HCT116 (cell line): ENCODE measurements at regions not wholly inside any gene's neighbourhood (a gene's known extent, or its start where the extent isn't known, plus 50 kb on each side); places are given as distances from the start of the nearest gene placed in this dataset.
A peak's percentile ranks its signal among the peaks of the same experiment; 100 is the strongest.

Experiments
- ATAC-seq: fragments of 200-7000 bp; cut with Tn5 transposase; 2 replicates; pipeline ENCODE4 v1.9.1; 2020; ENCODE audit warnings: mild to moderate bottlenecking, moderate library complexity
- BruUV-seq: library from RNA; stranded (reverse); fragments of 400-500 nt; replicated peaks from 2 replicates; lab custom pipeline; 2021; lab: Mats Ljungman, UMichigan
- CTCF ChIA-PET: fragments of 300-600 bp; sonication (Branson Sonifier 250); formaldehyde crosslinking; loops from one replicate; lab custom pipeline; 2021; ENCODE audit warnings: antibody characterized with exemption; lab: Charles Lee
- POLR2A ChIA-PET: fragments of 300-600, 350-600 bp; sonication (Branson Sonifier 250); formaldehyde crosslinking; loops from one replicate; lab custom pipeline; 2021; ENCODE audit warnings: antibody characterized with exemption; lab: Charles Lee
- RAD21 ChIA-PET, 2 experiments: fragments of 300-600 bp; sonication (Branson Sonifier 250); formaldehyde crosslinking; loops; one replicate each; lab custom pipeline; 2023; ENCODE audit warnings: low total read pairs in 2 of 2; ENCODE audit not compliant: uncharacterized antibody in 2 of 2, unreplicated experiment in 2 of 2, low non-redundant PET in 1 of 2; lab: Charles Lee
- DNase-seq: peaks from one replicate; pipeline ENCODE4 v3.0.0-alpha.2; 2010; ENCODE audit warnings: low read depth, low spot score
- H2AFZ ChIP-seq: fragments of 200-600 bp; shearing (Covaris generic), sonication (generic); 2 replicates; pipeline ENCODE4 v1.6.1; 2017; ENCODE audit warnings: low read depth, mixed run types, mixed read lengths, antibody characterized with exemption, low read length; ENCODE audit not compliant: poor library complexity, severe bottlenecking
- H3K27ac ChIP-seq: 2 replicates; pipeline ENCODE4 v1.5.1; 2012; ENCODE audit warnings: low read depth, low read length
- H3K27me3 ChIP-seq: fragments of 200-600 bp; sonication (generic); 2 replicates; pipeline ENCODE4 v1.6.1; 2016; ENCODE audit warnings: mixed run types, low read length, mixed read lengths; ENCODE audit not compliant: insufficient read depth
- H3K36me3 ChIP-seq, 2 experiments: fragments of 200-500 bp in 1 of 2; fragments of 200-600 bp in 1 of 2; sonication (Bioruptor generic) in 1 of 2; sonication (generic) in 1 of 2; 2 replicates each; pipeline versions ENCODE4 v1.5.1 to v1.6.1; 2014 to 2016; ENCODE audit warnings: low read length in 2 of 2, inconsistent platforms in 1 of 2, mixed read lengths in 1 of 2, mixed run types in 1 of 2; ENCODE audit not compliant: insufficient read depth in 2 of 2, control insufficient read depth in 1 of 2
- H3K4me1 ChIP-seq, 2 experiments: fragments of 200-600 bp in 1 of 2; sonication (generic) in 1 of 2; 2 replicates each; pipeline versions ENCODE4 v1.5.1 to v1.6.1; 2012 to 2017; ENCODE audit warnings: low read length in 2 of 2, inconsistent platforms in 1 of 2, mild to moderate bottlenecking in 1 of 2, mixed read lengths in 1 of 2, mixed run types in 1 of 2, moderate library complexity in 1 of 2; ENCODE audit not compliant: insufficient read depth in 2 of 2, control insufficient read depth in 1 of 2
- H3K4me2 ChIP-seq: fragments of 200-600 bp; sonication (generic); 2 replicates; pipeline ENCODE4 v1.6.1; 2017; ENCODE audit warnings: mixed run types, low read length, mixed read lengths
- H3K4me3 ChIP-seq, 2 experiments: fragments of 200-600 bp in 1 of 2; sonication (generic) in 1 of 2; replicated peaks in 1 of 2; 2 replicates each; pipeline ENCODE4 v1.5.1; 2011 to 2016; ENCODE audit warnings: low read length in 2 of 2, control low read depth in 1 of 2, low read depth in 1 of 2, mild to moderate bottlenecking in 1 of 2, mixed read lengths in 1 of 2, mixed run types in 1 of 2
- H3K79me2 ChIP-seq: fragments of 200-600 bp; sonication (generic); 2 replicates; pipeline ENCODE4 v1.6.1; 2017; ENCODE audit warnings: mild to moderate bottlenecking, mixed run types, low read length, moderate library complexity, mixed read lengths; ENCODE audit not compliant: insufficient read depth
- H3K9ac ChIP-seq: fragments of 200-600 bp; sonication (generic); 2 replicates; pipeline ENCODE4 v1.6.1; 2016; ENCODE audit warnings: low read length, mixed read lengths
- H3K9me2 ChIP-seq: fragments of 200-600 bp; sonication (generic), shearing (Covaris generic); 2 replicates; pipeline ENCODE4 v1.6.1; 2017; ENCODE audit warnings: mixed run types, mild to moderate bottlenecking, moderate library complexity; ENCODE audit not compliant: insufficient read depth
- H3K9me3 ChIP-seq, 2 experiments: fragments of 200-500 bp in 1 of 2; fragments of 200-600 bp in 1 of 2; sonication (Bioruptor generic) in 1 of 2; sonication (generic) in 1 of 2; 2 replicates each; pipeline ENCODE4 v1.6.1; 2014 to 2017; ENCODE audit warnings: low read length in 2 of 2, mixed read lengths in 2 of 2, inconsistent platforms in 1 of 2, low read depth in 1 of 2, mild to moderate bottlenecking in 1 of 2, mixed run types in 1 of 2, moderate library complexity in 1 of 2; ENCODE audit not compliant: control insufficient read depth in 1 of 2, insufficient read depth in 1 of 2
- H4K20me1 ChIP-seq: fragments of 200-600 bp; sonication (generic), shearing (Covaris generic); 2 replicates; pipeline ENCODE4 v1.6.1; 2017; ENCODE audit warnings: mixed run types, mild to moderate bottlenecking, moderate library complexity; ENCODE audit not compliant: insufficient read depth
- EGR1 ChIP-seq: IDR thresholded peaks from 2 replicates; pipeline ENCODE4 v1.6.1; 2012; ENCODE audit warnings: low read depth
- ELF1 ChIP-seq: IDR thresholded peaks from 2 replicates; pipeline ENCODE4 v1.6.1; 2012; ENCODE audit warnings: low read depth, borderline replicate concordance
- FOSL1 ChIP-seq: IDR thresholded peaks from 2 replicates; pipeline ENCODE4 v1.6.1; 2012; ENCODE audit warnings: low read depth
- POLR2A ChIP-seq: IDR thresholded peaks from 2 replicates; pipeline ENCODE4 v1.7.0; 2011; ENCODE audit warnings: borderline replicate concordance; ENCODE audit not compliant: insufficient read depth, insufficient read length; ENCODE audit errors: extremely low read depth
- POLR2AphosphoS5 ChIP-seq: IDR thresholded peaks from 2 replicates; pipeline ENCODE4 v1.6.1; 2011; ENCODE audit warnings: mild to moderate bottlenecking, low read depth, low read length, moderate library complexity
- RAD21 ChIP-seq: IDR thresholded peaks from 2 replicates; pipeline ENCODE4 v1.6.1; 2012; ENCODE audit warnings: low read depth, mild to moderate bottlenecking
- SRF ChIP-seq: IDR thresholded peaks from 2 replicates; pipeline ENCODE4 v1.6.1; 2012; ENCODE audit warnings: low read depth
- TCF7L2 ChIP-seq: IDR thresholded peaks from 2 replicates; pipeline ENCODE4 v1.7.0; 2011; ENCODE audit warnings: borderline replicate concordance, inconsistent platforms; ENCODE audit not compliant: insufficient read depth, insufficient read length; ENCODE audit errors: extremely low read depth
- ZFX ChIP-seq: fragments of 450-650 bp; IDR thresholded peaks from 2 replicates; pipeline ENCODE4 v1.6.1; 2017
- ZNF274 ChIP-seq: fragments of 200-500 bp; sonication (Bioruptor generic); IDR thresholded peaks from 2 replicates; pipeline ENCODE4 v1.6.1; 2014; ENCODE audit warnings: mild to moderate bottlenecking, low read depth, low read length, inconsistent platforms
- intact Hi-C: fragments of 100-400 bp; cut with micrococcal nuclease; formaldehyde crosslinking; loops from 2 replicates; pipeline ENCODE4 v1.10.0; 2022
- TF ChIP-seq, protein P1 (sequence below): IDR thresholded peaks from 2 replicates; pipeline ENCODE4 v1.6.1; 2012; ENCODE audit warnings: low read depth
- TF ChIP-seq, protein P2 (sequence below): IDR thresholded peaks from 2 replicates; pipeline ENCODE4 v1.6.1; 2012

DNA sequence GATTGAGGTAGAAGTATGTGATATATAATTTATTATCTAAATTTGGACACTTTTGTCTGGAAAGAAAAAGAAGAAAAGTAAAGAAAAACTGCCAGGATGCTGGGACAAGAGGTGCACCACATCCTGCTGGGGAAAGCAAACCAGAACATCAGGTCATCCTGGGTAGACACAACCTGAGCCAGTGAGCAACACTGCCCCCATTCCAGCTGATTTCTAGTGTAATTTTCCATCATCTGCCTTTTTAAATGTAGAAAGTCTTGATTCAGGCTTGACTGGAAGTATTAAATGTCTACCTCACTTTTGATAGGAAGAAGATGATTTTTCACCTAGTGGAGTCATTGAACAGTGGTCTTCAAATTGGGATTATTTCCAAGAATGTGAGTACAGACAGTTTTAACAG, 1164.5 kb upstream of the CITED2 start:
- intact Hi-C loops = no loop called here
- Histone ChIP-seq H3K36me3 (no peaks in the 10 kb centered on the region), H2AFZ (no peak overlapping the region), H3K4me1 (peaks cover 4 to 5% of the 10 kb centered on the region in 2 experiments; a peak in 2 of 4 replicates), H3K9me2 (no peaks in the 10 kb centered on the region), H3K9me3 (no peaks in the 10 kb centered on the region), H4K20me1 (no peaks in the 10 kb centered on the region), H3K79me2 (no peaks in the 10 kb centered on the region), H3K4me3 (no peak overlapping the region), H3K9ac (no peak overlapping the region), H3K4me2 (no peak overlapping the region), H3K27ac (no peak overlapping the region), H3K27me3 (no peaks in the 10 kb centered on the region)
- BruUV-seq = no TSS peak
- ChIA-PET POLR2A (no interaction called here), RAD21 (no interaction called here), CTCF (no interaction called here)
- DNase-seq (no peak), ATAC-seq (no peak)
- TF ChIP-seq ZFX (no peak), POLR2AphosphoS5 (no peak), RAD21 (0 out of 2 replicates have a peak, but pooled peaks have one; percentile 7), ELF1 (no peak)

DNA sequence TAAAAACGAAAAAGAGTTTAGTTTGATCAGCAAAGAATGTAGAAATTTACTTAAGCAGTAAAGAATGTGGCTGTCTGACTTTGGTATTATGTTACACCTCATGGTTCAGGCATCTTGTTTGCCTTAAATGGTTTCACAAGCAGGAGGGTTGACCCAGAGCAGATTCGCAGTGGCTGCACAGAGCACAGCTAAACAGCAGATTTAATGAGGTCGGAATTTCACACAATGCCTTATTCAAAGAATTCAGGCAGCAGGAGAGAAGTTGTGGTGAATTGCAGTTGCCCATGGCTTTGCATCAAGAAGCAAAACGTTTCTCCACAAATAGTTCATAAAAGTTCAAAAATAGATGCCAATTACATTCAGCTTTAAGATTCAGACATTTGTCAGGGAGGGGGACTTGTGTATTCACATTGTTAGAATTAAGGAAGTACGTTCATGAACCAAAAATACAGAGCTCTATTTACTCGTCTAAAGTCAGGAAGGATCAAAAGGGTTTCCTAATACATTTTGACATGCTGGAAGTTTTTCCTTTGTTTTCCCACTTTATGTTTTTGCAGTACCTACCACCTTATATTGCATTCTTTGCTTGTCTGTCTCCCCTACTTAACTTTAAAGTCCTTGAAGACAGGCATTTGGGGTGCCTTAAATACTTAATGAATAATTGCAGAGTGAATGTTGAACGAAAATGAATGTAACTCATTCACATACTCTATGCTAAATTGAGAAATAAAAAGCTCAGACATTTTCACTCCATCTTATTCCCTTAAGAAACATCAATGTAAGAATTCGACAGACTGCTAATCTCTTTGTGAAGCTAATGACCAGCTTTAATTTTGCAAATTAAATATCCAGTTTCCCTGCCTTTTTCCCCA, 1163.6 kb upstream of the CITED2 start:
- TF ChIP-seq RAD21 (no peak), EGR1 (no peak), SRF (no peak), TCF7L2 (no peak), ZNF274 (no peak), POLR2A (no peak), FOSL1 (no peak)
- TF ChIP-seq, protein P1, sequence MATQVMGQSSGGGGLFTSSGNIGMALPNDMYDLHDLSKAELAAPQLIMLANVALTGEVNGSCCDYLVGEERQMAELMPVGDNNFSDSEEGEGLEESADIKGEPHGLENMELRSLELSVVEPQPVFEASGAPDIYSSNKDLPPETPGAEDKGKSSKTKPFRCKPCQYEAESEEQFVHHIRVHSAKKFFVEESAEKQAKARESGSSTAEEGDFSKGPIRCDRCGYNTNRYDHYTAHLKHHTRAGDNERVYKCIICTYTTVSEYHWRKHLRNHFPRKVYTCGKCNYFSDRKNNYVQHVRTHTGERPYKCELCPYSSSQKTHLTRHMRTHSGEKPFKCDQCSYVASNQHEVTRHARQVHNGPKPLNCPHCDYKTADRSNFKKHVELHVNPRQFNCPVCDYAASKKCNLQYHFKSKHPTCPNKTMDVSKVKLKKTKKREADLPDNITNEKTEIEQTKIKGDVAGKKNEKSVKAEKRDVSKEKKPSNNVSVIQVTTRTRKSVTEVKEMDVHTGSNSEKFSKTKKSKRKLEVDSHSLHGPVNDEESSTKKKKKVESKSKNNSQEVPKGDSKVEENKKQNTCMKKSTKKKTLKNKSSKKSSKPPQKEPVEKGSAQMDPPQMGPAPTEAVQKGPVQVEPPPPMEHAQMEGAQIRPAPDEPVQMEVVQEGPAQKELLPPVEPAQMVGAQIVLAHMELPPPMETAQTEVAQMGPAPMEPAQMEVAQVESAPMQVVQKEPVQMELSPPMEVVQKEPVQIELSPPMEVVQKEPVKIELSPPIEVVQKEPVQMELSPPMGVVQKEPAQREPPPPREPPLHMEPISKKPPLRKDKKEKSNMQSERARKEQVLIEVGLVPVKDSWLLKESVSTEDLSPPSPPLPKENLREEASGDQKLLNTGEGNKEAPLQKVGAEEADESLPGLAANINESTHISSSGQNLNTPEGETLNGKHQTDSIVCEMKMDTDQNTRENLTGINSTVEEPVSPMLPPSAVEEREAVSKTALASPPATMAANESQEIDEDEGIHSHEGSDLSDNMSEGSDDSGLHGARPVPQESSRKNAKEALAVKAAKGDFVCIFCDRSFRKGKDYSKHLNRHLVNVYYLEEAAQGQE = no peak
- TF ChIP-seq, protein P2, sequence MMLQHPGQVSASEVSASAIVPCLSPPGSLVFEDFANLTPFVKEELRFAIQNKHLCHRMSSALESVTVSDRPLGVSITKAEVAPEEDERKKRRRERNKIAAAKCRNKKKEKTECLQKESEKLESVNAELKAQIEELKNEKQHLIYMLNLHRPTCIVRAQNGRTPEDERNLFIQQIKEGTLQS = no peak
- TF ChIP-seq, all 23 proteins: peak for 0
- no peak for ATAC-seq
- no TSS peak for BruUV-seq
- Histone ChIP-seq H3K9me2 (no peaks in the 10 kb centered on the region), H3K4me3 (no peak overlapping the region), H2AFZ (no peak overlapping the region), H4K20me1 (no peaks in the 10 kb centered on the region), H3K79me2 (no peaks in the 10 kb centered on the region), H3K4me1 (peaks cover 4 to 5% of the 10 kb centered on the region in 2 experiments; a peak in 2 of 4 replicates), H3K27me3 (no peaks in the 10 kb centered on the region), H3K4me2 (no peak overlapping the region), H3K9ac (no peak overlapping the region), H3K9me3 (no peaks in the 10 kb centered on the region), H3K27ac (no peak overlapping the region), H3K36me3 (no peaks in the 10 kb centered on the region)
- ChIA-PET RAD21 (no interaction called here), POLR2A (no interaction called here), CTCF (no interaction called here)
- DNase-seq = no peak
- intact Hi-C loops = no loop called here
